ENCODE measurements at regions not wholly inside any gene's neighbourhood (a gene's known extent, or its start where the extent isn't known, plus 50 kb on each side); places are given as distances from the start of the nearest gene placed in this dataset.

DNA sequence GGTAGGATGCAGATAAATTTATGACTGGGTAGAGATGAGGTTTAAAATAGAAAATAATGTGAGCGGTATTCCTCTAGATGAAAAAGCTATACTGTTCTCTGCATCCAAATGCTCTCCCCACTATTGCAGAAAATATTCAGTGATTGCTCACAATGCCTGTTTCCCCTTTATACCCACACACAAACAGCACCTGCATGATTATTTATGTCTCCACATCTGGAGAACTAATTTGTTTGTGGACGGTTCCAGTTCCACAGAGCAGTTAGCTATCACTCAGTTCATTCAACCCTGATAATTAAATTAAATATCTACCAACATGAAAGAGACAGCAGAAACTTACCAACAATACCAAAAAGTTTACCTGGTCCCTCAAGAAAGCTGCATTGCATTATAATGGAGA, 800.0 kb downstream of the CDH11 start:
- TF ChIP-seq, protein P1, sequence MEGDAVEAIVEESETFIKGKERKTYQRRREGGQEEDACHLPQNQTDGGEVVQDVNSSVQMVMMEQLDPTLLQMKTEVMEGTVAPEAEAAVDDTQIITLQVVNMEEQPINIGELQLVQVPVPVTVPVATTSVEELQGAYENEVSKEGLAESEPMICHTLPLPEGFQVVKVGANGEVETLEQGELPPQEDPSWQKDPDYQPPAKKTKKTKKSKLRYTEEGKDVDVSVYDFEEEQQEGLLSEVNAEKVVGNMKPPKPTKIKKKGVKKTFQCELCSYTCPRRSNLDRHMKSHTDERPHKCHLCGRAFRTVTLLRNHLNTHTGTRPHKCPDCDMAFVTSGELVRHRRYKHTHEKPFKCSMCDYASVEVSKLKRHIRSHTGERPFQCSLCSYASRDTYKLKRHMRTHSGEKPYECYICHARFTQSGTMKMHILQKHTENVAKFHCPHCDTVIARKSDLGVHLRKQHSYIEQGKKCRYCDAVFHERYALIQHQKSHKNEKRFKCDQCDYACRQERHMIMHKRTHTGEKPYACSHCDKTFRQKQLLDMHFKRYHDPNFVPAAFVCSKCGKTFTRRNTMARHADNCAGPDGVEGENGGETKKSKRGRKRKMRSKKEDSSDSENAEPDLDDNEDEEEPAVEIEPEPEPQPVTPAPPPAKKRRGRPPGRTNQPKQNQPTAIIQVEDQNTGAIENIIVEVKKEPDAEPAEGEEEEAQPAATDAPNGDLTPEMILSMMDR (IDR thresholded peaks at IDR 0.05): no peak
- no peak for TF ChIP-seq POLR2A (IDR thresholded peaks at IDR 0.05)

Measured in uterus (tissue), 2 donors.